CD4-positive, alpha-beta T cell (primary cell): ENCODE measurements at regions not wholly inside any gene's neighbourhood (a gene's known extent, or its start where the extent isn't known, plus 50 kb on each side); places are given as distances from the start of the nearest gene placed in this dataset.

Source experiments
- ATAC-seq: fragments of 200-7000 bp; cut with Tn5 transposase; one replicate; pipeline ENCODE4 v1.10.0; 2022; ENCODE audit warnings: mild to moderate bottlenecking; ENCODE audit not compliant: poor library complexity
- CTCF ChIA-PET: fragments of 350-600 bp; sonication (Branson Sonifier 250); formaldehyde crosslinking; loops from one replicate; lab custom pipeline; 2021; ENCODE audit warnings: antibody characterized with exemption, inconsistent platforms; lab: Charles Lee
- POLR2A ChIA-PET: fragments of 350-600 bp; sonication (Branson Sonifier 250); formaldehyde crosslinking; loops from one replicate; lab custom pipeline; 2021; ENCODE audit warnings: antibody characterized with exemption, inconsistent platforms; lab: Charles Lee
- DNase-seq, 14 experiments: peaks; one replicate each; pipeline ENCODE4 v3.0.0-alpha.2; 2013 to 2020; ENCODE audit warnings: mixed read lengths in 2 of 14
- H3K27ac ChIP-seq, 2 donors: one replicate each; pipeline versions ENCODE4 v1.5.1 to v1.7.0; 2013; ENCODE audit warnings: low read length in 2 of 2, low read depth in 1 of 2, mild to moderate bottlenecking in 1 of 2
- H3K27me3 ChIP-seq, 2 experiments: 1 replicate in 1 of 2; 2 replicates in 1 of 2; pipeline versions ENCODE4 v1.6.1 to v1.7.0; 2013; ENCODE audit warnings: low read length in 2 of 2, control low read depth in 1 of 2, mild to moderate bottlenecking in 1 of 2, moderate library complexity in 1 of 2; ENCODE audit not compliant: insufficient read depth in 2 of 2, control insufficient read depth in 1 of 2
- H3K36me3 ChIP-seq: one replicate; pipeline ENCODE4 v1.6.1; 2013; ENCODE audit warnings: low read length, control low read depth; ENCODE audit not compliant: insufficient read depth
- H3K4me1 ChIP-seq: one replicate; pipeline ENCODE4 v1.6.1; 2013; ENCODE audit warnings: low read length, control low read depth; ENCODE audit not compliant: insufficient read depth
- H3K4me3 ChIP-seq: one replicate; pipeline ENCODE4 v1.5.1; 2013; ENCODE audit warnings: mild to moderate bottlenecking, low read length, moderate library complexity
- H3K9me3 ChIP-seq, 2 experiments: 1 replicate in 1 of 2; 2 replicates in 1 of 2; pipeline versions ENCODE4 v1.6.1 to v1.7.0; 2013; ENCODE audit warnings: low read length in 2 of 2, mild to moderate bottlenecking in 2 of 2, control low read depth in 1 of 2, moderate library complexity in 1 of 2; ENCODE audit not compliant: control insufficient read depth in 1 of 2, insufficient read depth in 1 of 2
- H3K27ac Mint-ChIP-seq: one replicate; pipeline ENCODE4 v1.8.0; 2020; ENCODE audit warnings: mixed read lengths
- H3K27me3 Mint-ChIP-seq: one replicate; pipeline ENCODE4 v1.8.0; 2021; ENCODE audit warnings: mixed read lengths
- H3K36me3 Mint-ChIP-seq: one replicate; pipeline ENCODE4 v1.8.0; 2021; ENCODE audit warnings: low read depth, mixed read lengths
- H3K4me1 Mint-ChIP-seq: one replicate; pipeline ENCODE4 v1.8.0; 2021; ENCODE audit warnings: low read depth, mixed read lengths
- H3K4me3 Mint-ChIP-seq: one replicate; pipeline ENCODE4 v1.8.0; 2020; ENCODE audit warnings: mild to moderate bottlenecking, mixed read lengths
- H3K9me3 Mint-ChIP-seq: one replicate; pipeline ENCODE4 v1.8.0; 2020; ENCODE audit warnings: mixed read lengths
- intact Hi-C, 2 experiments: fragments of 100-400 bp; cut with DNase I in 1 of 2; cut with micrococcal nuclease in 1 of 2; formaldehyde crosslinking; loops; one replicate each; pipeline versions ENCODE4 v1.15.1 to v1.9.0; 2023 to 2025; cut with DNase I, micrococcal nuclease
- TF ChIP-seq, protein P1 (sequence below): fragments of 200-600 bp; IDR thresholded peaks from one replicate; pipeline ENCODE4 v1.8.0; 2022; ENCODE audit warnings: antibody characterized with exemption, mild to moderate bottlenecking

GRCh38 chr2:77797088-77797487 lies 274.9 kb upstream of the LRRTM4 start:
- Mint-ChIP-seq H3K4me3 (no peak overlapping the region), H3K4me1 (no peaks in the 10 kb centered on the region), H3K27ac (no peak overlapping the region), H3K36me3 (no peaks in the 10 kb centered on the region), H3K9me3 (peaks cover 11% of the 10 kb centered on the region), H3K27me3 (no peaks in the 10 kb centered on the region)
- ChIA-PET CTCF (no interaction called here), POLR2A (no interaction called here)
- Histone ChIP-seq H3K9me3 (peaks cover 0 to 4% of the 10 kb centered on the region in 2 experiments), H3K4me3 (no peak overlapping the region), H3K36me3 (no peaks in the 10 kb centered on the region), H3K27ac (no peak overlapping the region), H3K27me3 (no peaks in the 10 kb centered on the region), H3K4me1 (no peaks in the 10 kb centered on the region)
- DNase-seq (no peak), ATAC-seq (no peak)
- intact Hi-C loops: no loop called here
- TF ChIP-seq, protein P1, sequence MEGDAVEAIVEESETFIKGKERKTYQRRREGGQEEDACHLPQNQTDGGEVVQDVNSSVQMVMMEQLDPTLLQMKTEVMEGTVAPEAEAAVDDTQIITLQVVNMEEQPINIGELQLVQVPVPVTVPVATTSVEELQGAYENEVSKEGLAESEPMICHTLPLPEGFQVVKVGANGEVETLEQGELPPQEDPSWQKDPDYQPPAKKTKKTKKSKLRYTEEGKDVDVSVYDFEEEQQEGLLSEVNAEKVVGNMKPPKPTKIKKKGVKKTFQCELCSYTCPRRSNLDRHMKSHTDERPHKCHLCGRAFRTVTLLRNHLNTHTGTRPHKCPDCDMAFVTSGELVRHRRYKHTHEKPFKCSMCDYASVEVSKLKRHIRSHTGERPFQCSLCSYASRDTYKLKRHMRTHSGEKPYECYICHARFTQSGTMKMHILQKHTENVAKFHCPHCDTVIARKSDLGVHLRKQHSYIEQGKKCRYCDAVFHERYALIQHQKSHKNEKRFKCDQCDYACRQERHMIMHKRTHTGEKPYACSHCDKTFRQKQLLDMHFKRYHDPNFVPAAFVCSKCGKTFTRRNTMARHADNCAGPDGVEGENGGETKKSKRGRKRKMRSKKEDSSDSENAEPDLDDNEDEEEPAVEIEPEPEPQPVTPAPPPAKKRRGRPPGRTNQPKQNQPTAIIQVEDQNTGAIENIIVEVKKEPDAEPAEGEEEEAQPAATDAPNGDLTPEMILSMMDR: no peak

DNA sequence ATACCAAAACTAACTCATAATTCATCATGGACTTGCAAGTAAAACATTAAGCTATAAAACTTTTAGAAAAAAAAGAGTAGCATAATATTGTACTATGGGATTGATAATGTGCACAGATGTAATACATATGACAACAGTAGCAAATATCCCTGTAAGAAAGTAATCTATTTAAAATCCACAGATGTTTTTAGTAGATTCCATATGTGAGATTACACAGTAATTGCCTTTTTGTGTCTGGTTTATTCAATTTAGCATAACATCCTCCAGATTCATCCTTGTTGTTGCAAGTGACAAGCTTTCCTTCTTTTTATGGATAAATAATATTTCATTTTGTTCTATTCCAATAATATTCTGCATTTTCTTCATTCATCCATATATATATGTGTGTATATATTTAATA lies 278.2 kb upstream of the LRRTM4 start:
- no peaks in the 10 kb centered on the region for H3K36me3 ChIP-seq
- ChIA-PET POLR2A (no interaction called here), CTCF (no interaction called here)

DNA sequence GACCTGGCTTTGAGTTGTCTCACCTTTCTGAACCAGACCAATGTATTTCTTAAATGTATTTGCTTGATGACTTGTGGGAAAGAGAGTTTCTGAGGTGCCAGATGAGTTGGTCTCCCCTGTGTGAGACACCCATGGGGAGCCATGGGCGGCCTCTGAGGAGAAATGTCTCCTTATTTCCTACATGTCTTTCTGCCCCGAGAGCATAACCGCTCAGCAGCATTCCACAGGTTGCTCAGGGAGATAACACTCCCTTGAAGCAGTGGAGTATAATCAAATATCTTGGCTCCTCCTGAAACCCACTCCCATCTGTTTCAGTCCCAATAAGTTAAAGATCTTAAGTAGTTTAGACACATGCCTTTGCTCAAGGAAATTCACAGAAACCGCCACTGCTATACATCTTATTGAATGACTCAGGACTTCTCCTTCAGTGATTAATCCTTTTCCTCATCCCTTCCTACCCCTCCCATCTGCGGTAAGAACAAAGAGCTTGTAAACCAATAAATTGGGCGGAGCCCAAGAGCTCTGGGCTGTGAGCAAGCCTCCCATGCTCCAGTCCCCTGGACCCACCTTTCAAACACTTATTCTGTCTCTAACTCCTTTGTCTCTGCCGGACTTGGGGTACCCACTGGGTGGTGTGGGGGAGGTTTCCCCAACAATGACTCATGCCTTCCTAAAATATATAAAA lies 285.5 kb upstream of the LRRTM4 start:
- H3K9me3 ChIP-seq: peaks cover 4 to 14% of the 10 kb centered on the region in 2 experiments
- ATAC-seq: no peak
- Mint-ChIP-seq H3K27me3 (no peaks in the 10 kb centered on the region), H3K36me3 (no peaks in the 10 kb centered on the region), H3K4me1 (no peaks in the 10 kb centered on the region), H3K9me3 (peaks cover 17% of the 10 kb centered on the region), H3K27ac (no peak overlapping the region), H3K4me3 (no peak overlapping the region)
- no peak overlapping the region for H3K4me3 ChIP-seq
- POLR2A ChIA-PET: no interaction called here
- intact Hi-C loops: no loop called here
- DNase-seq: no peak
- no peak overlapping the region for H3K27ac ChIP-seq
- no peaks in the 10 kb centered on the region for H3K27me3 ChIP-seq
- TF ChIP-seq, protein P1: no peak
- no peaks in the 10 kb centered on the region for H3K36me3 ChIP-seq
- CTCF ChIA-PET: no interaction called here
- no peaks in the 10 kb centered on the region for H3K4me1 ChIP-seq

More for the DNA sequence above, 278.2 kb upstream of the LRRTM4 start:
- Histone ChIP-seq H3K4me3 (no peak overlapping the region), H3K27me3 (no peaks in the 10 kb centered on the region), H3K9me3 (no peaks in the 10 kb centered on the region), H3K4me1 (no peaks in the 10 kb centered on the region), H3K27ac (no peak overlapping the region)
- DNase-seq (no peak), ATAC-seq (no peak)
- intact Hi-C loops: no loop called here
- no peaks in the 10 kb centered on the region for H3K4me1 Mint-ChIP-seq
- H3K9me3 Mint-ChIP-seq: peaks cover 14% of the 10 kb centered on the region
- H3K4me3 Mint-ChIP-seq: no peak overlapping the region
- no peaks in the 10 kb centered on the region for H3K36me3 Mint-ChIP-seq
- H3K27ac Mint-ChIP-seq: no peak overlapping the region
- TF ChIP-seq, protein P1: no peak
- no peaks in the 10 kb centered on the region for H3K27me3 Mint-ChIP-seq
